Tibial nerve (tissue), 4 donors: ENCODE measurements at regions not wholly inside any gene's neighbourhood (a gene's known extent, or its start where the extent isn't known, plus 50 kb on each side); places are given as distances from the start of the nearest gene placed in this dataset.

Source experiments
- EP300 ChIP-seq, 2 donors: sonication (generic); formaldehyde crosslinking; IDR thresholded peaks; one replicate each; pipeline ENCODE4 v1.6.1; 2017; ENCODE audit warnings: antibody characterized with exemption in 2 of 2, mild to moderate bottlenecking in 1 of 2
- POLR2A ChIP-seq, 2 donors: fragments of 450-650 bp; IDR thresholded peaks; one replicate each; pipeline ENCODE4 v1.6.1; 2017; ENCODE audit warnings: antibody characterized with exemption in 2 of 2, mild to moderate bottlenecking in 2 of 2, moderate library complexity in 2 of 2
- TF ChIP-seq, protein P1 (sequence below), 5 experiments: fragments of 200-600 bp in 3 of 5; fragments of 450-650 bp in 2 of 5; sonication (generic) in 3 of 5; IDR thresholded peaks; one replicate each; pipeline ENCODE4 v1.5.1; 2016 to 2019; ENCODE audit warnings: antibody characterized with exemption in 5 of 5, mild to moderate bottlenecking in 3 of 5, moderate library complexity in 2 of 5

DNA sequence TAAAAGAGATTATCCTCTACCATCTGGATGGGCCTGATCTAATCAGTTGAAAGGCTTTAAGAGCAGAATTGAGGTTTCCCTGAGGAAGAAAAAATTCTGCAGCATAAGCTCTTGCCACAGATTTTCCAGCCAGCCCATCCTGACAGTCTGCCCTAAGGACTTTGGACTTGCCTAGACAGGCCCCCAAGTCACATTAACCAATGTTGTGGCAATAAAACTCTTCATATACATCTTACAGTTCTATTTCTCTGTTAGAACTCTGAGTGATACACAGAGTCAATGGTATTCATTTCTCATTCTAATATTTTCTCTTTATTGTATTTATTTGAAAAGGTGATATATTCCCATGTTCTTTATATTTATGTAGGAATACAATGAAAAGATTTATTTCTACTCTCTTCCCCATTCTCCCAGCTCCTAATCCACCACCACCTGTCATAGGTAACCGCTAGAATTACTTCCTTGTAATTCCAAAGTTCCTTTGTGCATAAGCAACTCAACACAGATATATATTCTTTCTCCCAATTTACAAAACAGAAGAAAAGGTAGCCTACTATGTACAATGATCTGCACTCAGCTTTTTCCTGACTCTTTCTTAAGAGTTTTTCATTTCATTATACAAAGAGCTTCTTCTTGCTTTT, 182.1 kb downstream of the CAPZA3 start:
- TF ChIP-seq POLR2A (IDR thresholded peaks at IDR 0.05) (no peak), EP300 (IDR thresholded peaks at IDR 0.05) (no peak)
- TF ChIP-seq, protein P1, sequence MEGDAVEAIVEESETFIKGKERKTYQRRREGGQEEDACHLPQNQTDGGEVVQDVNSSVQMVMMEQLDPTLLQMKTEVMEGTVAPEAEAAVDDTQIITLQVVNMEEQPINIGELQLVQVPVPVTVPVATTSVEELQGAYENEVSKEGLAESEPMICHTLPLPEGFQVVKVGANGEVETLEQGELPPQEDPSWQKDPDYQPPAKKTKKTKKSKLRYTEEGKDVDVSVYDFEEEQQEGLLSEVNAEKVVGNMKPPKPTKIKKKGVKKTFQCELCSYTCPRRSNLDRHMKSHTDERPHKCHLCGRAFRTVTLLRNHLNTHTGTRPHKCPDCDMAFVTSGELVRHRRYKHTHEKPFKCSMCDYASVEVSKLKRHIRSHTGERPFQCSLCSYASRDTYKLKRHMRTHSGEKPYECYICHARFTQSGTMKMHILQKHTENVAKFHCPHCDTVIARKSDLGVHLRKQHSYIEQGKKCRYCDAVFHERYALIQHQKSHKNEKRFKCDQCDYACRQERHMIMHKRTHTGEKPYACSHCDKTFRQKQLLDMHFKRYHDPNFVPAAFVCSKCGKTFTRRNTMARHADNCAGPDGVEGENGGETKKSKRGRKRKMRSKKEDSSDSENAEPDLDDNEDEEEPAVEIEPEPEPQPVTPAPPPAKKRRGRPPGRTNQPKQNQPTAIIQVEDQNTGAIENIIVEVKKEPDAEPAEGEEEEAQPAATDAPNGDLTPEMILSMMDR (IDR thresholded peaks at IDR 0.05), result no peak
